Right lobe of liver (tissue), 6 donors: ENCODE measurements at regions not wholly inside any gene's neighbourhood (a gene's known extent, or its start where the extent isn't known, plus 50 kb on each side); places are given as distances from the start of the nearest gene placed in this dataset.

Experiments
- ATAC-seq, 4 donors: fragments of 200-7000 bp; cut with Tn5 transposase; one replicate each; pipeline ENCODE4 v1.9.1; 2020; ENCODE audit warnings: mild to moderate bottlenecking in 4 of 4, moderate library complexity in 4 of 4
- DNase-seq, 3 donors: peaks; one replicate each; pipeline ENCODE4 v3.0.0-alpha.2; 2020
- H3K27ac ChIP-seq, 3 donors: fragments of 200-600 bp; one replicate each; pipeline ENCODE4 v1.8.0; 2022
- H3K27me3 ChIP-seq, 2 donors: fragments of 200-600 bp; one replicate each; pipeline ENCODE4 v1.8.0; 2022
- H3K36me3 ChIP-seq, 4 donors: fragments of 200-600 bp; sonication (generic) in 1 of 4; one replicate each; pipeline versions ENCODE4 v1.5.1 to v1.8.0; 2017 to 2022; ENCODE audit warnings: control low read depth in 1 of 4
- H3K4me1 ChIP-seq, 4 donors: fragments of 200-600 bp; sonication (generic) in 1 of 4; one replicate each; pipeline versions ENCODE4 v1.5.1 to v1.8.0; 2017 to 2022; ENCODE audit warnings: control low read depth in 1 of 4
- H3K4me3 ChIP-seq, 3 donors: fragments of 200-600 bp; one replicate each; pipeline ENCODE4 v1.8.0; 2022
- H3K9me3 ChIP-seq, 4 donors: fragments of 200-600 bp; sonication (generic) in 1 of 4; one replicate each; pipeline versions ENCODE4 v1.5.1 to v1.8.0; 2017 to 2022; ENCODE audit warnings: control low read depth in 1 of 4
- POLR2A ChIP-seq: fragments of 450-650 bp; IDR thresholded peaks from one replicate; pipeline ENCODE4 v1.6.1; 2017; ENCODE audit warnings: antibody characterized with exemption, mild to moderate bottlenecking
- WGBS: methylation state at CpG from one replicate; pipeline ENCODE4 v1.1.6; 2018; ENCODE audit warnings: low coverage, low lambda C conversion rate; ENCODE audit not compliant: insufficient coverage; ENCODE audit errors: missing lambda C conversion rate; 5-methylcytosine and 5-hydroxymethylcytosine counted together
- intact Hi-C, 2 donors: fragments of 100-400 bp; cut with DNase I; formaldehyde crosslinking; loops; one replicate each; pipeline versions ENCODE4 v1.11.2 to v1.14.1; 2022
- TF ChIP-seq, protein P1 (sequence below), 4 donors: fragments of 200-600 bp in 3 of 4; fragments of 450-650 bp in 1 of 4; IDR thresholded peaks; one replicate each; pipeline versions ENCODE4 v1.5.1 to v1.8.0; 2016 to 2022; ENCODE audit warnings: antibody characterized with exemption in 4 of 4, mild to moderate bottlenecking in 2 of 4
- donor health status: DM: no; HTN: yes; CAD: no.
- donor health status: DM: no; HTN: no; CAD: no.
- donor health status: DM: no; HTN: no; CAD: no.
- donor health status: DM: no; HTN: yes; CAD: no.
- donor health status: DM: no; HTN: yes; CAD: no.

DNA sequence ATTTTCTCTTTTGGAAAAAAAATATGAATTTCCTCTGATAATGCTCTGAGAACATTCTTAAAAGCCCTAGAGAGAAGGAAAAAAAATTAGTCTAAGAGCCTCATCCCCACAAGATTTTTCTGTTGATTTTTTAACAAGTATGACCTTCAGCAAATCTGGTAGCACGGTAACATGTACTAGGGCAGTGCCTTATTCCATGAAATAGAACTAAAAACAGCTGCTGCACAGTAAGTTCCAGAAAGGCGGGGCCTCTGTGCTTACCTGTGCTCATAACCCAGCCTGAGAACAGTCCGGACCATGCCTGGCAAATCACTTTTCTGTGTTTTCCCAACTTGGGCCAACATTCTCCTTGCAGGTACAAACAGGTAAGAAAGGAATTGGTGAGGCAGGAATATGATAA, 519.1 kb upstream of the AKR1E2 start:
- no peaks in the 10 kb centered on the region for H3K36me3 ChIP-seq
- WGBS = 73% methylated on average over 3 of the region's 3 CpGs
- no peak for TF ChIP-seq POLR2A
- TF ChIP-seq, protein P1, sequence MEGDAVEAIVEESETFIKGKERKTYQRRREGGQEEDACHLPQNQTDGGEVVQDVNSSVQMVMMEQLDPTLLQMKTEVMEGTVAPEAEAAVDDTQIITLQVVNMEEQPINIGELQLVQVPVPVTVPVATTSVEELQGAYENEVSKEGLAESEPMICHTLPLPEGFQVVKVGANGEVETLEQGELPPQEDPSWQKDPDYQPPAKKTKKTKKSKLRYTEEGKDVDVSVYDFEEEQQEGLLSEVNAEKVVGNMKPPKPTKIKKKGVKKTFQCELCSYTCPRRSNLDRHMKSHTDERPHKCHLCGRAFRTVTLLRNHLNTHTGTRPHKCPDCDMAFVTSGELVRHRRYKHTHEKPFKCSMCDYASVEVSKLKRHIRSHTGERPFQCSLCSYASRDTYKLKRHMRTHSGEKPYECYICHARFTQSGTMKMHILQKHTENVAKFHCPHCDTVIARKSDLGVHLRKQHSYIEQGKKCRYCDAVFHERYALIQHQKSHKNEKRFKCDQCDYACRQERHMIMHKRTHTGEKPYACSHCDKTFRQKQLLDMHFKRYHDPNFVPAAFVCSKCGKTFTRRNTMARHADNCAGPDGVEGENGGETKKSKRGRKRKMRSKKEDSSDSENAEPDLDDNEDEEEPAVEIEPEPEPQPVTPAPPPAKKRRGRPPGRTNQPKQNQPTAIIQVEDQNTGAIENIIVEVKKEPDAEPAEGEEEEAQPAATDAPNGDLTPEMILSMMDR (IDR thresholded peaks at IDR 0.05) = no peak
- no peak overlapping the region for H3K27ac ChIP-seq
- no peaks in the 10 kb centered on the region for H3K27me3 ChIP-seq
- intact Hi-C loops = no loop called here
- no peak overlapping the region for H3K4me3 ChIP-seq
- H3K4me1 ChIP-seq = no peaks in the 10 kb centered on the region
- DNase-seq (no peak), ATAC-seq (no peak)
- no peaks in the 10 kb centered on the region for H3K9me3 ChIP-seq

DNA sequence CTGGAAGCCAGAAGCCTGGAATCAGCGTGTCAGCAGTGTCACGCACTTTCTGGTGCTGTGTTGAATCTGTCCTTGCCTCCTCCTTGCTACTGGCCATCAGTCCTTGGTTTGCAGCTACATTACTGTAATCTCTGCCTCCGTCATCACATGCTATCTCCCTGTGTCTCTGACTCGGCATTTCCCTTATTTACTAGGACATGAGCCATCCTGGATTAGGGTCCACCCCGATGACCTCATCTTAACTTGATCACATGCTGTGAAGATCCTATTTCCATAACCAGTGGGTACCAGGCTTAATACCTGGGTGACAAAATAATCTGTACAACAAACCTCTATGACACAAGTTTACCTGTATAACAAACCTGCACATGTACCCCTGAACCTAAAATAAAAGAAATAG, 518.0 kb upstream of the KLF6 start:
- 63% methylated on average over 5 of the region's 5 CpGs for WGBS
- Histone ChIP-seq H3K4me3 (no peak overlapping the region), H3K9me3 (no peaks in the 10 kb centered on the region), H3K4me1 (no peaks in the 10 kb centered on the region), H3K27ac (no peak overlapping the region), H3K27me3 (no peaks in the 10 kb centered on the region), H3K36me3 (no peaks in the 10 kb centered on the region)
- ATAC-seq (no peak), DNase-seq (no peak)
- intact Hi-C loops = no loop called here
- TF ChIP-seq POLR2A = no peak
- TF ChIP-seq, protein P1 (IDR thresholded peaks at IDR 0.05) = no peak

DNA sequence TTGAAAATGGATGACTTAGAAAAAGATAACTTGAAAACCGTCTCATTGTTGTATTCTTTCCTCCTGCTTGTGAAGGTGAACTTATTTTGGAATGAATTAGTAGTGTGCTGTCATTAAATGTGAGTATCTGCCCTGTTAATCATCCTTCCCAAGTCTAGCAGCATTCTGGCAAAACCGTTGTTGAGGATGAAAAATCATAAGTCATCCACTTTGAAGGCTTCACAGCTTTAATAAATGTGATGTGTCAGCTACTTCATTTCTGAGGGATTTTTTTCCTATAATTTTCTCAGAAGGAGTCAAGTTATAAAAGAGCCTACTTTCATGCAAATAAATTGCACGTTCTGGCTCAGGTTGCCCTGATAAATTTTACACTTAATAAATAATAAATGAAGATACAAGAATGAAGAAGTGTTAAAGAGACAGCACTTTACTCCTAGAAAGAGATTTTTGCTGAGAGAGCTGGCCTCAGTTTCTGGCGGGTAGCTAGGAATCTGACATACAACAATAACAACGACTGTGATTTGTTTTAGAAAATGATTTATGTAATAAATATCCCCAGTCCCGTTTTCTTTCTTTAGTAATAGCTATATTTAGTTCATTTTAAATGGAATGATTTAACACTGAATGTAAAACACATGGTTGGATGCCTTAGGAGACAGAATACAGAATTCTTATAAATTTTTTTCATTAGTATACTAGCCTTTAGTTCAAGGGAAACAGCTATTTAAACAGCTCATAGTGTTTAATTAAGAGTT, 516.5 kb upstream of the KLF6 start:
- DNase-seq = no peak

DNA sequence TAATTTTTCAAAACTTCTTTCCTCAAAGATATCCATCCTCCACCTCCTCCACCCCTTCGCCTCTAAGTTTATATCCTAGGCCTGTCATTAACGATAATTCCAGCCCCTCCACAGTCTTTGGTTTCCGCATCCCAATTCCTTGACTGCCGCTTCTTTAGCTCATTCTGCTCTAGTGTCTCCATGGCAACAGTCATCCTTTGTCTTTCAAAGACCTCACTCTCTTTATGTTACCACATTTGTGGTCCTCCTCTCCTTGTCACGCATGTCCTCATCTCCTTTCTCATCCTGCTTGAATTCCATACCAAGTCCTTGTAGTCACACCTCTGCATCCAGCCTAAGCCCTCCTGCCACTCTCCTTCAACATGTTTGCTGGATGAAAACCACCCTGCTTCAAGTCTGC, 511.2 kb upstream of the KLF6 start:
- intact Hi-C loops = no loop called here
- no peak for DNase-seq

More for the DNA sequence above, 516.5 kb upstream of the KLF6 start:
- Histone ChIP-seq H3K36me3 (no peaks in the 10 kb centered on the region), H3K27ac (no peak overlapping the region), H3K4me3 (no peak overlapping the region), H3K9me3 (no peaks in the 10 kb centered on the region), H3K27me3 (no peaks in the 10 kb centered on the region), H3K4me1 (no peaks in the 10 kb centered on the region)
- TF ChIP-seq, protein P1 (IDR thresholded peaks at IDR 0.05) = no peak
- no peak for TF ChIP-seq POLR2A
- intact Hi-C loops = no loop called here
- WGBS = 41% methylated on average over 6 of the region's 6 CpGs
- ATAC-seq = no peak

More for the DNA sequence above, 511.2 kb upstream of the KLF6 start:
- no peaks in the 10 kb centered on the region for H3K4me1 ChIP-seq
- 80% methylated on average over 5 of the region's 5 CpGs for whole genome bisulfite sequencing
- H3K27me3 ChIP-seq = no peaks in the 10 kb centered on the region
- no peaks in the 10 kb centered on the region for H3K9me3 ChIP-seq
- H3K27ac ChIP-seq = no peak overlapping the region
- no peak for TF ChIP-seq POLR2A
- TF ChIP-seq, protein P1 (IDR thresholded peaks at IDR 0.05) = no peak
- ATAC-seq = no peak
- no peaks in the 10 kb centered on the region for H3K36me3 ChIP-seq
- H3K4me3 ChIP-seq = no peak overlapping the region
